ENCODE measurements at regions not wholly inside any gene's neighbourhood (a gene's known extent, or its start where the extent isn't known, plus 50 kb on each side); places are given as distances from the start of the nearest gene placed in this dataset.

DNA sequence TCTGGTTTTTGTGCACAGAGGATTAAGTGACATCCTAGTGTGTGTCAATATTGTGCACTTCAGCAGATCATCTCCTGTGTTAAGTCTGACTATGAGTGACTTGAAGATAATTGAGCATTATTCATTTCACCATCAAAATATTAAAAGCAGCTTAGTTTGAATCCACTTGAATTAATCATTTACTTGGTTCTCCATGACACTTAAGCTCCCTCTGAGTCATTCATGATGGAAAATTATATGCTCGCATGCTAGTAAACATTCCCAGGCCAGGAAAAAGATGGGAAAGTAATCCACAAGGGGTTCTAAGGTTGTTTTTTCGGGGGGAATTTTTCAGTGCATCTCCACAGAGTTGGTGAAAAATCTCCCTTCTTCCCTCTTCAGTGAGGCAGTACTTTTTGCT is 97.2 kb upstream of the EOLA2 start:
- Histone ChIP-seq H3K79me2 (ENCODE audit: low read length) (no peaks in the 10 kb centered on the region), H4K20me1 (ENCODE audit: low read length) (no peaks in the 10 kb centered on the region), H3K4me3 (ENCODE audit: low read length) (peak overlapping the region; percentile 51; the same call in 1 of the 2 replicates), H3K9me2 (replicated peaks; ENCODE audit: low read length) (no peaks in the 10 kb centered on the region), H3K4me2 (ENCODE audit: low read length) (peak overlapping the region; percentile 83), H3K9ac (ENCODE audit: low read length) (peak overlapping the region; percentile 97), H3K4me1 (ENCODE audit: insufficient read depth, low read length) (peaks cover 61% of the 10 kb centered on the region), H3K27ac (ENCODE audit: low read length) (peak overlapping the region; percentile 100), H2AFZ (ENCODE audit: low read length) (0 out of 2 replicates have a peak overlapping the region, but pooled peaks have one; percentile 12), H3K9me3 (ENCODE audit: low read length) (0 out of 2 replicates have a peak, but pooled peaks cover 4% of the 10 kb centered on the region), H3F3A (ENCODE audit: low read length, unreplicated experiment) (peaks cover 5% of the 10 kb centered on the region), H3K27me3 (ENCODE audit: low read length) (no peaks in the 10 kb centered on the region), H3K36me3 (ENCODE audit: low read depth, low read length) (no peaks in the 10 kb centered on the region)
- CTCF ChIA-PET, result no interaction called here
- DNase-seq (peak; percentile 64), ATAC-seq (no peak)
- POLR2A ChIA-PET (ENCODE audit: unreplicated experiment), result no interaction called here
- no TSS peak for BruUV-seq (replicated peaks)
- intact Hi-C loops (cut with micrococcal nuclease), result loop anchor here (5.0 kb wide), 2 partner anchors 73 to 167 kb away; no protein-coding TSS in a partner anchor
- TF ChIP-seq, protein P1, sequence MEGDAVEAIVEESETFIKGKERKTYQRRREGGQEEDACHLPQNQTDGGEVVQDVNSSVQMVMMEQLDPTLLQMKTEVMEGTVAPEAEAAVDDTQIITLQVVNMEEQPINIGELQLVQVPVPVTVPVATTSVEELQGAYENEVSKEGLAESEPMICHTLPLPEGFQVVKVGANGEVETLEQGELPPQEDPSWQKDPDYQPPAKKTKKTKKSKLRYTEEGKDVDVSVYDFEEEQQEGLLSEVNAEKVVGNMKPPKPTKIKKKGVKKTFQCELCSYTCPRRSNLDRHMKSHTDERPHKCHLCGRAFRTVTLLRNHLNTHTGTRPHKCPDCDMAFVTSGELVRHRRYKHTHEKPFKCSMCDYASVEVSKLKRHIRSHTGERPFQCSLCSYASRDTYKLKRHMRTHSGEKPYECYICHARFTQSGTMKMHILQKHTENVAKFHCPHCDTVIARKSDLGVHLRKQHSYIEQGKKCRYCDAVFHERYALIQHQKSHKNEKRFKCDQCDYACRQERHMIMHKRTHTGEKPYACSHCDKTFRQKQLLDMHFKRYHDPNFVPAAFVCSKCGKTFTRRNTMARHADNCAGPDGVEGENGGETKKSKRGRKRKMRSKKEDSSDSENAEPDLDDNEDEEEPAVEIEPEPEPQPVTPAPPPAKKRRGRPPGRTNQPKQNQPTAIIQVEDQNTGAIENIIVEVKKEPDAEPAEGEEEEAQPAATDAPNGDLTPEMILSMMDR (conservative IDR thresholded peaks at IDR 0.05; ENCODE audit: low read depth, low read length), result no peak
- TF ChIP-seq EZH2 (IDR thresholded peaks at IDR 0.05; ENCODE audit: low read length, unreplicated experiment), result no peak
- TF ChIP-seq EZH2phosphoT487 (IDR thresholded peaks at IDR 0.05; ENCODE audit: borderline replicate concordance, low read length), result no peak

DNA sequence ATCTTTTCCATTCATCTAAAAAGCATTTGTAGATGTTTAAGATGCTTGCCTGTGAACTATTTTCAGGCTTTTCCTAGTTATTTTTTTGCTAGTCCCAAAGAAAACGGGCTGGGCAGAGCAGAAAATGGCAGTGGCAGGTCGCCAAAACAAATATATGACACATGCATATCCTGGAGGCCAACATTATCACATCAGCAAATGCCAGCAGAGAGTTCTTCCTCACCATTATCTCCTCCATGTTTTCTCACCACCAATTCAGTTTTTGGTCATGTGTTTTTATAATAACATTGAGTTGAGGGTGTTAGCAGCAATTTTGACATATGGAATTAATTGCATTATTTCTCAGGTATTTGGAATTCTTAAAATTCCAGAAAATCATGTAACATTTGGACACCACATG is 97.9 kb upstream of the EOLA2 start:
- peak overlapping the region; percentile 51; the same call in 1 of the 2 replicates for H3K4me3 ChIP-seq (ENCODE audit: low read length)
- DNase-seq, result peak; percentile 83
- H3K27ac ChIP-seq (ENCODE audit: low read length), result peak overlapping the region; percentile 100
- H3K4me1 ChIP-seq (ENCODE audit: insufficient read depth, low read length), result peaks cover 61% of the 10 kb centered on the region
- H3K79me2 ChIP-seq (ENCODE audit: low read length), result no peaks in the 10 kb centered on the region
- H4K20me1 ChIP-seq (ENCODE audit: low read length), result no peaks in the 10 kb centered on the region
- ATAC-seq, result peak; percentile 57
- intact Hi-C loops (cut with micrococcal nuclease), result loop anchor here (2.0 to 5.0 kb wide), 3 partner anchors 74 to 166 kb away; no protein-coding TSS in a partner anchor
- no TSS peak for BruUV-seq (replicated peaks)
- no peaks in the 10 kb centered on the region for H3K9me2 ChIP-seq (replicated peaks; ENCODE audit: low read length)
- no peaks in the 10 kb centered on the region for H3K27me3 ChIP-seq (ENCODE audit: low read length)
- H2AFZ ChIP-seq (ENCODE audit: low read length), result 0 out of 2 replicates have a peak overlapping the region, but pooled peaks have one; percentile 12
- 0 out of 2 replicates have a peak, but pooled peaks cover 4% of the 10 kb centered on the region for H3K9me3 ChIP-seq (ENCODE audit: low read length)
- H3K36me3 ChIP-seq (ENCODE audit: low read depth, low read length), result no peaks in the 10 kb centered on the region
- H3F3A ChIP-seq (ENCODE audit: low read length, unreplicated experiment), result peaks cover 5% of the 10 kb centered on the region
- POLR2A ChIA-PET (ENCODE audit: unreplicated experiment), result no interaction called here
- no peak for TF ChIP-seq EZH2 (IDR thresholded peaks at IDR 0.05; ENCODE audit: low read length, unreplicated experiment)
- no peak for TF ChIP-seq EZH2phosphoT487 (IDR thresholded peaks at IDR 0.05; ENCODE audit: borderline replicate concordance, low read length)
- TF ChIP-seq, protein P1 (conservative IDR thresholded peaks at IDR 0.05; ENCODE audit: low read depth, low read length), result no peak
- CTCF ChIA-PET, result no interaction called here
- peak overlapping the region; percentile 83 for H3K4me2 ChIP-seq (ENCODE audit: low read length)
- peak overlapping the region; percentile 97 for H3K9ac ChIP-seq (ENCODE audit: low read length)

DNA sequence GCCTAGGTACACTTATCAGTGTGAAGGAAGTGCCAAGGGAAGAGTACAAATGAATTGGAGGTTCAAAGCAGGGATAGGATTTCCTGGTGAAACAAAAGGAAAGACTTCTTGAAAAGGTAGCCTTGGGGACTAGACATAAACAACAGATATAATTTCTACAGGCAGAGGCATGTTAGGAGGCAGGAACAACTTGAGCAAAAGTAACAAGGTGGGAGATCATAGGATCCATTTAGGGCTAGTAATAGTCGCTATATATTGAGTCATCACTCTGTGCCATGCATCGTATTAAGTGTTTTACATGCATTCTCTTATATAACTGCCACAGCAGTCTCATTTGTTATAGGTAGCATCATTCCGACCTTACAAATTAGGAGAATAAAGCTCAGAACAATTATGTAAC is 98.3 kb upstream of the EOLA2 start:
- Histone ChIP-seq H3K4me1 (ENCODE audit: insufficient read depth, low read length) (peaks cover 57% of the 10 kb centered on the region), H3K9ac (ENCODE audit: low read length) (peak overlapping the region; percentile 97), H2AFZ (ENCODE audit: low read length) (no peak overlapping the region), H3F3A (ENCODE audit: low read length, unreplicated experiment) (peaks cover 5% of the 10 kb centered on the region), H3K79me2 (ENCODE audit: low read length) (no peaks in the 10 kb centered on the region), H3K4me2 (ENCODE audit: low read length) (peak overlapping the region; percentile 83), H3K27ac (ENCODE audit: low read length) (peak overlapping the region; percentile 100), H3K9me3 (ENCODE audit: low read length) (0 out of 2 replicates have a peak, but pooled peaks cover 4% of the 10 kb centered on the region), H4K20me1 (ENCODE audit: low read length) (no peaks in the 10 kb centered on the region), H3K36me3 (ENCODE audit: low read depth, low read length) (no peaks in the 10 kb centered on the region), H3K27me3 (ENCODE audit: low read length) (no peaks in the 10 kb centered on the region), H3K9me2 (replicated peaks; ENCODE audit: low read length) (no peaks in the 10 kb centered on the region), H3K4me3 (ENCODE audit: low read length) (no peak overlapping the region)
- CTCF ChIA-PET, result no interaction called here
- ATAC-seq (no peak), DNase-seq (no peak)
- intact Hi-C loops (cut with micrococcal nuclease), result loop anchor here (2.0 to 5.0 kb wide), 3 partner anchors 74 to 166 kb away; no protein-coding TSS in a partner anchor
- POLR2A ChIA-PET (ENCODE audit: unreplicated experiment), result no interaction called here
- TF ChIP-seq, protein P1 (conservative IDR thresholded peaks at IDR 0.05; ENCODE audit: low read depth, low read length), result no peak
- TF ChIP-seq EZH2 (IDR thresholded peaks at IDR 0.05; ENCODE audit: low read length, unreplicated experiment) (no peak), EZH2phosphoT487 (IDR thresholded peaks at IDR 0.05; ENCODE audit: borderline replicate concordance, low read length) (no peak)
- BruUV-seq (replicated peaks), result no TSS peak

Data from PC-3 (cell line).